Large intestine (tissue), 3 donors: ENCODE measurements at regions not wholly inside any gene's neighbourhood (a gene's known extent, or its start where the extent isn't known, plus 50 kb on each side); places are given as distances from the start of the nearest gene placed in this dataset.

Experiments
- DNase-seq, 2 donors: peaks; one replicate each; pipeline versions ENCODE4 v3.0.0 to v3.0.0-alpha.2; 2013
- H3K27ac ChIP-seq: one replicate; pipeline ENCODE4 v1.5.1; 2013; ENCODE audit warnings: low read length
- H3K27me3 ChIP-seq: 2 replicates; pipeline ENCODE4 v1.6.1; 2013; ENCODE audit warnings: low read length; ENCODE audit not compliant: control insufficient read depth, insufficient read depth
- H3K36me3 ChIP-seq: 2 replicates; pipeline ENCODE4 v1.6.1; 2013; ENCODE audit warnings: low read length; ENCODE audit not compliant: control insufficient read depth, insufficient read depth
- H3K4me1 ChIP-seq: one replicate; pipeline ENCODE4 v1.6.1; 2013; ENCODE audit warnings: low read length; ENCODE audit not compliant: control insufficient read depth, insufficient read depth
- H3K4me3 ChIP-seq: one replicate; pipeline ENCODE4 v1.5.1; 2013; ENCODE audit warnings: low read length
- H3K9me3 ChIP-seq: one replicate; pipeline ENCODE4 v1.6.1; 2013; ENCODE audit warnings: mild to moderate bottlenecking, low read depth, low read length, moderate library complexity; ENCODE audit not compliant: control insufficient read depth
- WGBS: methylation state at CpG from one replicate; pipeline ENCODE4 v1.1.5; 2013; ENCODE audit warnings: low lambda C conversion rate; ENCODE audit not compliant: insufficient coverage; 5-methylcytosine and 5-hydroxymethylcytosine counted together

- Histone ChIP-seq H3K4me3 (peak overlapping the region; percentile 38), H3K36me3 (no peaks in the 10 kb centered on the region), H3K27ac (no peak overlapping the region), H3K27me3 (peaks cover 64% of the 10 kb centered on the region), H3K9me3 (peaks cover 5% of the 10 kb centered on the region), H3K4me1 (peaks cover 6% of the 10 kb centered on the region)
- 34% methylated on average over 4 of the region's 35 CpGs for WGBS
- no peak for DNase-seq
Measured at GRCh38 chr3:24830230-24831152, 335.8 kb upstream of the THRB start.

GRCh38 chr3:24831221-24831620 is 336.6 kb upstream of the THRB start:
- peaks cover 5% of the 10 kb centered on the region for H3K9me3 ChIP-seq
- 77% methylated on average over 5 of the region's 6 CpGs for WGBS
- DNase-seq, result no peak
- peaks cover 6% of the 10 kb centered on the region for H3K4me1 ChIP-seq
- H3K4me3 ChIP-seq, result no peak overlapping the region
- H3K27ac ChIP-seq, result no peak overlapping the region
- peaks cover 62% of the 10 kb centered on the region for H3K27me3 ChIP-seq
- no peaks in the 10 kb centered on the region for H3K36me3 ChIP-seq

- Histone ChIP-seq H3K36me3 (no peaks in the 10 kb centered on the region), H3K27ac (no peak overlapping the region), H3K27me3 (peaks cover 48% of the 10 kb centered on the region), H3K4me1 (peaks cover 6% of the 10 kb centered on the region), H3K9me3 (peaks cover 5% of the 10 kb centered on the region), H3K4me3 (no peak overlapping the region)
- WGBS, result 79% methylated on average over 4 of the region's 5 CpGs
- DNase-seq, result no peak
Measured at GRCh38 chr3:24832891-24833290, 338.2 kb upstream of the THRB start.

- no peaks in the 10 kb centered on the region for H3K36me3 ChIP-seq
- 100% methylated on average over 1 of the region's 4 CpGs for WGBS
- no peak overlapping the region for H3K27ac ChIP-seq
- H3K27me3 ChIP-seq, result peaks cover 36% of the 10 kb centered on the region
- H3K9me3 ChIP-seq, result peaks cover 5% of the 10 kb centered on the region
- no peak overlapping the region for H3K4me3 ChIP-seq
- DNase-seq, result no peak
- H3K4me1 ChIP-seq, result peaks cover 6% of the 10 kb centered on the region
Measured at GRCh38 chr3:24834442-24834841, 339.8 kb upstream of the THRB start.

GRCh38 chr3:24835510-24835909 is 340.9 kb upstream of the THRB start:
- Histone ChIP-seq H3K9me3 (no peaks in the 10 kb centered on the region), H3K27me3 (peaks cover 29% of the 10 kb centered on the region), H3K36me3 (no peaks in the 10 kb centered on the region), H3K4me3 (no peak overlapping the region), H3K27ac (no peak overlapping the region), H3K4me1 (no peaks in the 10 kb centered on the region)
- no CpG with 5 or more reads among the region's 4 CpGs for WGBS
- DNase-seq, result no peak

- Histone ChIP-seq H3K27ac (no peak overlapping the region), H3K9me3 (no peaks in the 10 kb centered on the region), H3K4me3 (no peak overlapping the region), H3K4me1 (no peaks in the 10 kb centered on the region), H3K36me3 (no peaks in the 10 kb centered on the region), H3K27me3 (peaks cover 17% of the 10 kb centered on the region)
- no peak for DNase-seq
- WGBS, result 100% methylated on average over 1 of the region's 3 CpGs
Measured at GRCh38 chr3:24837601-24838000, 343.0 kb upstream of the THRB start.

- no peaks in the 10 kb centered on the region for H3K9me3 ChIP-seq
- no peak for DNase-seq
- H3K4me3 ChIP-seq, result no peak overlapping the region
- H3K27me3 ChIP-seq, result peaks cover 12% of the 10 kb centered on the region
- H3K27ac ChIP-seq, result no peak overlapping the region
- no peaks in the 10 kb centered on the region for H3K36me3 ChIP-seq
- no peaks in the 10 kb centered on the region for H3K4me1 ChIP-seq
Measured at GRCh38 chr3:24838533-24838932, 343.9 kb upstream of the THRB start.

GRCh38 chr3:24843955-24844354 is 349.3 kb upstream of the THRB start:
- no peak overlapping the region for H3K27ac ChIP-seq
- no peaks in the 10 kb centered on the region for H3K9me3 ChIP-seq

GRCh38 chr3:24845524-24846155 is 351.0 kb upstream of the THRB start:
- Histone ChIP-seq H3K4me3 (no peak overlapping the region), H3K27ac (no peak overlapping the region), H3K9me3 (no peaks in the 10 kb centered on the region), H3K4me1 (no peaks in the 10 kb centered on the region), H3K27me3 (peaks cover 2% of the 10 kb centered on the region), H3K36me3 (no peaks in the 10 kb centered on the region)
- no CpG with 5 or more reads among the region's 3 CpGs for WGBS
- no peak for DNase-seq

More at GRCh38 chr3:24843955-24844354, 349.3 kb upstream of the THRB start:
- Histone ChIP-seq H3K4me1 (no peaks in the 10 kb centered on the region), H3K4me3 (no peak overlapping the region), H3K27me3 (peaks cover 7% of the 10 kb centered on the region), H3K36me3 (no peaks in the 10 kb centered on the region)
- DNase-seq, result no peak
- no CpG with 5 or more reads among the region's 2 CpGs for WGBS

GRCh38 chr3:24846286-24846860 is 351.7 kb upstream of the THRB start:
- no peak for DNase-seq
- no peak overlapping the region for H3K27ac ChIP-seq
- no peaks in the 10 kb centered on the region for H3K4me1 ChIP-seq
- H3K36me3 ChIP-seq, result no peaks in the 10 kb centered on the region
- WGBS, result no CpG with 5 or more reads among the region's 1 CpG
- H3K9me3 ChIP-seq, result no peaks in the 10 kb centered on the region
- H3K4me3 ChIP-seq, result no peak overlapping the region
- H3K27me3 ChIP-seq, result peaks cover 2% of the 10 kb centered on the region
